Activated CD4-positive, alpha-beta T cell treated with anti-CD3 and anti-CD28 coated beads, Interleukin-2, amount 50 U/mL, for 16 hours (primary cell): ENCODE measurements at regions not wholly inside any gene's neighbourhood (a gene's known extent, or its start where the extent isn't known, plus 50 kb on each side); places are given as distances from the start of the nearest gene placed in this dataset.

Experiments used
- DNase-seq: peaks from one replicate; pipeline ENCODE4 v3.0.0-alpha.2; 2020

DNA sequence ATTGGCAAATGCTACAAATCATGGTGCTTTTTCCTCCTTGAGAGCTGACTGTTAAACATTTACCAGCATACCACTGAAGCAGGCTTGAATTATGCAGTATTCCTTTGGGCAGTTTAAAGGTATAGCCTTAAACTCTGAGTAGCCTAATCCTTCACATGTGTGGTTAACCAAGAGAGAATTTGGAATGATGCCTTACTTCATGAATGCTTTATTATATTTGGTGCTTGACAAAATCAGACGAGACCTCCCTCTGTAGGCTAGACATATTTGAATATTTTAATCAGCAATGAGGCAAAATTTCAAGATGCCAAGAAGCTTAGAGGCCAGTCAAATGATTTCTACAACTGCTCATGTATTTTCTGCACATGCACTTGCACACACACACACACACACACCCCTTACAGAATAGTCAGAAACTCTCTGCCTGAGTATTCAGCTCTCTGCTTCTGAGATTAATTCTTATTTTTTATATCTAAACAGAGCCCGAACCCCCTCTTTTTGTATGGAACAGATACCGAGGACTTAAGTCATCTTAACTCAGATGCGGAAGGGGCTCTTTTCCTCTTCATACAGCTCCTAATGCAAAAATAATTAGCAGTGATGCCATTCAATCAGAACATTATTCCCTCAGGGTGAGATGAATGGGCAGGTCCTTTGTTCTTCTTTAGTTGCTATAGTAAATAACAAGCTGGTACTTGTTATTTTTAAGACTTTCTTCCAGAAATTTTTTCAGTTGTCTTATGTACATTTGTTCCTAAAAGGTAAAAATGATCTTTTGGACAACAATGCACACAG, 195.5 kb upstream of the TMC3 start:
- no peak for DNase-seq

DNA sequence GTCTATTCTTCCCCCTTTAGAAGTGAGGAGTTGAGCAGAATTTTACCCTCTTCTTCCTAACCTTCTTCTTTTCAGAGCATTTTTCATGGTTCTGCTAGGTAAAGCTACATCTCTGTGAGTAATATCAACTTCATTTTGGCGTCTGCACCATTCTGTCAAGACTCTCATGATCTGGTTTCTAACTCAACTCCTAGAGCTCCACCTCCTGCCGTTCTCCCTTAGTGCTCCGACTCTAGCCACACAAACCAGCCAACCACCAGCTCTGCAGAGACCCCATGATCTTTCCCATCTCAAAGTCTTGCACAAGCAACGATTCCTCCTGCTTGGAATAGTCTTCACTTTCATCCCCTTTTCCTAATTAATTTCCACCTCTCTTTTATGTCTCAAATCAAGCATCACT, 193.9 kb upstream of the TMC3 start:
- no peak for DNase-seq

DNA sequence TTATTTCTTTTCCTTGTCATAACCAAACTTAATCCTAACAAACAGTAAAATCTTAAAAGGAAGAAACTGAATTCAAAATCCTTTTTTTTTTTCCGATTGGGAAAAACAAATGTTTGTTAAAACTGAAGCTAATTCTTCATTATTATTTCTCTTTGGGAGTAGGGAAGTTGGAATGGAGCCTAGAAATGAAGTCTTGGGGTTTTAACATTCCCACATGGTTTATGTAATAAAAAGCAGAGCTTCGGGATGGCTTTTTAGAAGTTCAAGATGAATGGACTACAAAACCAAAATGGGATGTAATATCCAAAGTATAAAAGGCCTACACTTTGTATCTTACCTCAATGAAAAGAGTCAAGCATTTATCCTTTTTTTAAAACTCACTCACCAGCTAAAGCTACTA, 189.0 kb upstream of the TMC3 start:
- no peak for DNase-seq

DNA sequence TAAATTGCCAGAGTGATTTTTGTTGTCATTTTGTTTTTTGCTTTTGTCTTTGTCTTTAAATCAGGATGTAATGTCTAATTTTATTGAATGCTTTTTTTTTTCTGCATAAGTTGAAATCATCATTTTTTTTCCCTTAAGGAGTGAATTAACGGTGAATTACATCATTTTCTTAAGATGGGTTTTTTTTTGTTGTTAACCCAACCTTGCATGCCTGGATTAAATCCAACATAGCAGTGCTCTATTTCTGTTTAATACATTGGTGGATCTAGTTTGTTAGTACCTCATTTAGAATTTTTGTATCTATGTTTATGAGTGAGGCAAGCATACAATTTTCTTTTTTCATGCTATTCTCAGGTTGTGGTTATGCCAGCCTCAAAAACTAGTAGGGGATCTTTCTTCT, 186.4 kb upstream of the TMC3 start:
- no peak for DNase-seq

DNA sequence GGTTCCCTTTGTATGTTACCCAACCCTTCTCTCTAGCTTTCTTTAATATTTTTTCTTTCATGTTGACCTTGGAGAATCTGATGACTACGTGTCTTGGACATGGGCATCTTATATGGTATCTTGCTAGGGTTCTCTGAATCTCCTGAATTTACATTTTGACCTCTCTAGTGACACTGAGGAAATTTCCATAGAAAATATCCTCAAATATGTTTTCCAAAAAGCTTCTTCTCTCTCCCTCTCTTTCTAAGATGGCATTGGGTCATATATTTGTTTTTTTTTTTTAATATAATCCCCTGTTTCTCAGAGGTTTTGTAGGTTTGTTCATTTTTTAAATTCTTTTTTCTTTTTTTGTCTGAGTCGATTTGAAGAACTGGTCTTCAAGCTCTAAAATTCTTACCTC, 184.0 kb upstream of the TMC3 start:
- DNase-seq, result no peak

DNA sequence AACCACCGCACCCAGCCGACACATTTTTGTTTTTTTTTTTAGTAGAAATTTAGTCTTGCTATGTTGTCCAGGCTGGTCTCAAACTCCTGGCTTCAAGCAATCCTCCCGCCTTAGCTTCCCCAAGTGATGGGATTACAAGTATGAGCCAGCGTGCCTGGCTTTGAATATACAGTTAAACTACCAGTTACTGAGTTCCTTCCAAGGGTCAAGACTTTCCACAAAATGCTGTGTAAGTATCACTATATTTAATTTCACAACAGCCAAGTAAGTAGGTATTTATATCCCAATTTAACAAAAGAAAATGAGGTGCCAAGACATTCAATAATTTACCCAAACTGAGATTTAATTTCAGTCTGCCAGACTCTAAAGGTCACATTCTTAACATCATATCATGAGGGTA, 181.3 kb upstream of the TMC3 start:
- no peak for DNase-seq

DNA sequence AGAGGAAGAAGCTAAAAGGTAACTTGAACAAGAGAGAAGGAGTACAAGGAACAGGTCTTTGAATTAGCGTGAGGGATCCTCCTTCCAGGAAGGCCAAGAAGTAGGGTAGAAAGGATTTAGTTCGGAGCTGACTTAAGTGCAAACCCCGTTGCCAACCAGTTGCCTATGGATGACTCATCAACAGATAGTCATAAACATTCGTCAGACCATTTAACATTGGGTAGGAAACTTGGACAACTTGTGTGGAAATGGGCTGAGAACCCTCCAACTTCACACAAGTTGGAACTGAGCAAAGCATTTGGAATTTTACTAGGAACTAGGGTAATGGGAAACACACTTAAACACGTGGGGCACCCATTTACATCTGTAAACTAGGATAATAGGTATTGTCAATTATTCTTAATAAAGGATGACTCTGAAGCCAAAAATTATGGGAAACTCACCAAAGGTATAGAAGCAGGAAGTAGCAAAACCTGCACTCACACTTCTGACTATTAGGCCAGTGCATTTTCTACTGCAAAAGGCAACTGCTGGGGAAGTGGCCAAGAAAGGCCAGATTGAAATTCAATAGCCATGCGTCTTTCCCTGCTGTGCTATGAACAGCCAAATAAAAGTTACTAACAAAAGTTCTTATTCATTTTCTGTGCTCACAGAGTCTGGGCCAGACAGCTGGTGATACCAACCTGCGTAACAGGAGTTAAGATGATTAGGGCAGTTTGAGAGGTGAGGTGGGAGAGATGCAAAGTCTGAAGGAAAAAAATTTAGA, 174.5 kb upstream of the TMC3 start:
- DNase-seq, result no peak

DNA sequence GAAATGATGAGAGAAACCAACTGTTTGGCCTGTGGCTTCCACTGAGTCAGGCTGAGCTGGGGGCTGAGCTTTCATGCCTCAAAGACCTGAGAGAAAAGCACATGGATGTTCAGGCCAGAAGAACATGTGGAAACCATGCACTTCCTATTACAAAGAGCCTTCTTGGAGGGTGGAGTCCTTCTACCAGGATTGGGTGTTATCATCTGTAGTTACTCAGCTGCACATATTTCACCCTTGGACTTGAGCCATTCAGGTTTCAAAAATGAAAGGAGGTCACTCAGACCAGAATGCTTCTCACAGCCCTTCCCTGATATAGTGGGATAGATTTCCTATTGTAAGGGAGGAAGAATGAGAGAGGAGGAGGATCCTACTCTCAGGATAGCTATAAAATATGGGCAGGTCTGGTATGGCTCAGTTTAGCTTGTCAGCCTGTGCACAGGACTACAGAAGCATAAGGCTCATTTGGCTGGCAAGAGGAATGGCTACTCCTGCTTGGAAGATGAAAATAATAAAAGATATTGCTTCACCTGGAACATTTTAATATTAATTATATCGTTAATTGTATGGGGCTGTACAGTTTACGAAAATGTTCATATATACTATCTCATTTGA, 173.6 kb upstream of the TMC3 start:
- DNase-seq, result no peak

DNA sequence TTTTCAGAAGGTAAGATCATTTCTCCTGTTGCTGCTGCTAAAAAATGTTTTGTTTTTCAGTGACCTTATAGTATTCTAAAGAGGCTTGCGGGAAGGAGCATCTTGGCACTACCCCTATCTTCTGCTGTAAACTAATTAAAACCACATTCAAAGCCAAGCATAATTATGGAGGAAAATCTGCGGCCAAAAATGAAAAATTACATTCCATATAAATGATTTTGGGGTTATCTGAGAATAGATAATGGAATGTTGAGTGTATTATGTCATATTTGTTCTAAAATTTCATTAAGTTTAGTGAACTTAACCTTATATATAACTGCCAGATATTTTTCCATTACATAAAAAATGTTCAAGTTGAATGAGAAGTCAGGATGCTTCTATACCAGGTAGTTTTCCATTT, 170.4 kb upstream of the TMC3 start:
- DNase-seq, result no peak

DNA sequence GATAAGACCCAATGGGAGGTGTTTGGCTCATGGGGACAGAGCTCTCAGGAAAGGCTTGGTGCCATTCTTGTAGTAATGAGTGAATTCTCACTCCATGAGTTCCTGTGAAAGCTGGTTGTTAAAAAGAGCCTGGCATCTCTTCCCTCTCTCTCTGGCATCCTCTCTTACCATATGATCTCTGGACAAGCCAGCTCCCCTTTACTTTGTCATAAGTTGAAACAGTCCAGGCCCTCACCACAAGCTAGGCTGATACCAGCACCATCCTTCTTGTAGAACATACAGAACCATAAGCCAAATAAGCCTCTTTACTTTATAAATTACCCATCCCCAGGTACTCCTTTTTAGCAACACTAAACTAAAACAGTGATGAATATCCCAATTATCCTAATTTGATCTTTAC, 166.9 kb upstream of the TMC3 start:
- DNase-seq, result no peak

DNA sequence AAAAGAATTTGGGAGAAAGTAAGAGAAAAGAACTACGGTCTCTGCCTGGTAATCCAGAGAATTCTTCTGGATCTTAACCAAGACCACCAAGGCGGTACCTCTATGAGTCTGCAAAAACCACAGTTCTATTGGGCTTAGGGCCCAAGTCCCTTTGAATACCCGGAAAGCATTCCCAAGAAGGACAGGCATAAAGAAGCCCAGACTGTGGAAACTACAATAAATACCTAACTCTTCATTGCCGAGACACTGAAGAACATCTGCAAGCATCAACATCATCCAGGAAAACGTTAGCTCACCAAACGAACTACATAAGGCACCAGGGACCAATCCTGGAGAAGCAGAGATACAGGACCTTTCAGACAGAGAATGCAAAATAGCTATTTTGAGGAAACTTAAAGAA, 162.3 kb upstream of the TMC3 start:
- DNase-seq, result no peak

DNA sequence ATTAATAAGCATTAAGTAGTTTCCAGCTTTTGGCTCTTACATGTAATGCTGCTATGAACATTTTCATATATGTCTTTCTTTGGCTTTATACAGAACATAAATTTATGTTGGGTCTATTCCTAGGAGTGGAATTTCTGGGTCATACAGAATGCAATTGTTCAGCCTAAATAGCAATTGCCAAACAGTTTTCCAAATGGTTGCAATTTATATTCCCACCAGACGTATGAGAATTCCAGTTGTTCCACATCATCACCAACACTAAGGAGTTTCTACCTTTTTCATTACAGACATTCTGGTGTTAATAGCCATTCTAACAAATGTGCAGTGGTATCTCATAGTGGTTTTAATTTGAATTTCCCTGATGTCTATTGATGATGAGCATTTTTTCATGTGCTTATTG, 160.1 kb upstream of the TMC3 start:
- no peak for DNase-seq

DNA sequence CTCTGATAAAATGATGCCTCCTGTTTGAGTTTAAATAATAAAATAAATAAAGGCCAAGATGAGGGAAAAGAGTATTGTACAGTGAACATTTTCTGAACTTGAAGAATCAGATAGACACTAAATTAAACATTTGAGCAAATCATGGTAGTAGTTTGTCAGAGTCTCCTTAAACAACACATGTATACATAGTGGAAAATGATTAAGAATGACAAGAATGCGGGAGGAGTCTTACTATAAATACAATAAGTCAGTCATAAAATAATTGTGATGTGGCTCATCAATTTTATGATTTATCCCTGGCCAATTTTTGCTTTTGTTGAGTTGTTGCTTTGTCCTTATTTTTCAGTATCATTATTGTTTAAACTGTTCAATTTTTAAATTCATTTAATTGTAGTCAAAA, 158.0 kb upstream of the TMC3 start:
- no peak for DNase-seq

DNA sequence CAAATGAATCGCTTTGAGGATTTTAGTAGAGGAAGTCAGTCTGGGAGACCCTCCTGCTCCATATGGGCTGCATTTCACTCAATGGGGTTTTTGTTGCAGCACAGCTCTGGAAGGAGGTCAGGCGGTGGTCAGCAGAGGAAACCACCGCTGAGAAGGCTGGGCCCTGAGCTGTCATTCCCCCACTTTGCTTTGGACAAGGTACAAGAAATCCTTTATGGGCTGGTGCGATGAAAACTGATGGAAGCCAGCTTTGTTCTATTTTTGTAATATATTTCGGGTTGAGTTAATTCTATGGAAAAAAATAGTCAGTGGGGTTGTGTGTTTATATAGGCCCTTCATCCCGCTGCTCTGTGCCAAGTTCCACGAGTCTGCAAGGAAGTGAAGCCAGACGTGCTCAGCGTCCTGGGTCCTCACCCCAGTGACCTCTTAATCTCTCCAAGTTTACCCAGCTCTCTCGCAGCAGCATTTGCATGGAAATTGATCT, 157.1 kb upstream of the TMC3 start:
- DNase-seq, result no peak

DNA sequence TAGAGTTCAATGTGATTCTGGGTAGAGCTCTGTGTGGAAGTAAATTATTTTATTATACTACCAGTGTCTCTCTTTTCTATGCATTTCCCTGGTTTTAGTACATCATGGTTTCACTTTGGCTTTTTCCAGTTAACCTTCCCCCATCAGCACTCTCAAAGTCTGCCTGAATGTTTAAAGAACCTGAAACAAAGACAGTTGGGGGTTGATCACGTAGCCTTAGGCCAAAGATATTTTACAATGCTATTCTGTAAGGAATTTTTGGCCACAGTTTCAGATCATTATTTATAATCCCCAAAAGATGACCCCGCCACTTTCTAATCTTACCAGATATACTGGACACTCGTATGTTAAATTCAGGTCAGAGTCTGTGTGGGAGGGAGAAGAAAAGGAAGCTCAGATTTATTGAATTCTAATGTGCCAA, 156.3 kb upstream of the TMC3 start:
- DNase-seq, result no peak

DNA sequence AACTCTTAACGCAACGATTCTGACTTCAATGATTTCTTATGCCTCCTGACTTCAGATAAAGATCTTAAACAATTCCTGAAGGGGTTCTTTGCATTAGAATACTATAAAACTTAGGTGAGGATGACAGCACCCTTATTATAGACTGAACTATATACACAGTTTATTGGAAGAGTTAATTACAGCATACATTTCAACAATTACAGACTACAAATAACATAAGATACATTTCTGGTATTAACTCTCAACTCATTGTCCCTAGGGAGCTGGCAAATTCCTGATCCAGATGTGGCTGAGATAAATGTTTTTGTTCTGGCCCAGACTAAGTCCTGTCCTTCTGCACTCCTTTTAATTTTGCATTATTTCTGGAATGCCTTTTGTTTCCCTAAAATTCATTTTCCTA, 155.5 kb upstream of the TMC3 start:
- DNase-seq, result no peak

DNA sequence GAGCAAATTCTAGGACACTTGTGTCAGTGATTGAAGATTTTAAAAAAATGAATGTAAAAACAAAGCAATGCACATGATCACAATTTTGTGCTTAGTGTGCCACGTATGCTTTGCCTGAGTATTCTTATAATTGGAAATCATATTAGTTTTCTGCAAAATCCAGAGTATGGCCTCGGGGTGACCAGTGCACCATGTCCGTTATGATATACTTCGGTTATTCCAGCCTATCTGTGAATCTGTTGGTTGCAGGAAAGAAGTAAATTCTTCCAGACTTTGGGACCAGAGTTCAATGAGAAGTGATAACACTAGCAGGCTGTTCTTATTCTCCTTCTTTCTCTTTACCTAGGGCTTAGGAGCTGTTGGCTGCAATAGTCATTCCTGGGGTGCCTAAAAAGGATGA, 152.0 kb upstream of the TMC3 start:
- no peak for DNase-seq

DNA sequence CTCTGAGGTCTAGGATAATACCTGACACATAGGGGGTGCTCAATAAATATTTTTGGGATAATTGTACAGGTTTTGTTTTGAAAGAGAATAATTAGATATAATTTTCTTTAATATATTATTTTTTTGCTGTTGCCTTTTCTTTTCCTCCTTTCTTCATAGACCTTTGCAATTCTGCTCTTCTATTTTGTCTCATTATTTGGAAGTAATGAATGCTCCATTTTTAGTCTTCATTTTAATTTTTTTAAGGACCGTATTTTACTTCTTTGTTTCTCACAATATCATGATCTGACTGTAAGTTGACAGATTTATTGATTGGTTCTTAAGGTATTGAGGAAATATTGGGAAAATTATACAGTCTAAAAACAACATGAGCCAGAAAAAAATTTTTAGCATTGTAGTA, 150.5 kb upstream of the TMC3 start:
- no peak for DNase-seq

DNA sequence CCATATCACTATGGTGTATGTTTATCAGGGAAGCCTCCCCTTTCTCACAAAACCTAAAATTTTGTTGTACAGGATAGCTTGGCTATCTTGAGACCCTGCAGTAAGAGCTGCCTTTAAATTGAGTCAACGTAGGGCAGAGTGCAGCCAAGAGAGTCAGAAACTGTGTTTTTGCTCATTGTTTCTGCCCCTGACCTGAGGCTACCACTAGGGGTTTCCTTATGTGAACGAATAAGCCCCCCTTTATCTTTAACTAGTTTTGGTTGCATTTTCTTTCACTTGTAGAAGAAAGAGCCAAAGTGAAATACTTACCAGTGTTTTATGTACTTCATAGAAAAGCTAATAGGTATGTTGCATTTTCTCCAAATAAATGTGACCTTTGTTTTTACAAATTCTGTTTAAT, 149.9 kb upstream of the TMC3 start:
- DNase-seq, result no peak

DNA sequence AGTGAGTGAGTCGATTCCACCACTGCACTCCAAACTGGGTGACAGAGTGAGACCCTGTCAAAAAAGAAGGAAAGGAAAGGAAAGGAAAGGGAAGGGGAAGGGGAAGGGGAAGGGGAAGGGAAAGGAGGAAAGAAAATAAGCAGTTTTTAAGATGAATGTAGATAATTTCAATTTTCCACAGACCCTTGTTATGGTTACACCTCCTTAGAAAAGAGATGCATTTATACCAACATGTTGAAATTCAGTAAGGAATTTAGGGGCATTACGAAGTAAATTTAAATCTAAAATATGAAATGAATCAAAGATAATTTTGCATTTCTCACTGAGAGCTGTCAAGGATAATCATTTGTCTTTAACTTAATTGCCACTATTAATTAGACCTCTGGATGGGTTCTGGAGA, 146.5 kb upstream of the TMC3 start:
- DNase-seq, result no peak

DNA sequence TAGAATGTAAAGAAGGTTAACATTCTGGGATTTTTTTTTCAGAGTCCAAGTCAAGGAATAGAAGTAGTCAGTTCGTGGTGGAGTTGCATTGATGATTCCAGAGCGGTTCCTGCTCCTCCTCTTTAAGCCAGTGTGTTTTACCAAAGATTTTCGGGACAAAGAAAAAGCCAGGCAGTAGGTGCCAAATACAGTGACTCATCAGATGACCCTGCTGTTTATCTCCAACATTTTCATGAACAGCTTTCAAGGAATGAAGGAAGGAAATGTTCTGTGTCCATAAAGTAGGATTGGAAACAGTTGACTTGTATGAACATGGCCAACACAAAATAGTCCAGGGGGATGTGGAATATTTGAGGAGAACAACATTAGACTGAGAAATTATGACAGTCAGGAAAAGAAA, 142.4 kb upstream of the TMC3 start:
- no peak for DNase-seq

DNA sequence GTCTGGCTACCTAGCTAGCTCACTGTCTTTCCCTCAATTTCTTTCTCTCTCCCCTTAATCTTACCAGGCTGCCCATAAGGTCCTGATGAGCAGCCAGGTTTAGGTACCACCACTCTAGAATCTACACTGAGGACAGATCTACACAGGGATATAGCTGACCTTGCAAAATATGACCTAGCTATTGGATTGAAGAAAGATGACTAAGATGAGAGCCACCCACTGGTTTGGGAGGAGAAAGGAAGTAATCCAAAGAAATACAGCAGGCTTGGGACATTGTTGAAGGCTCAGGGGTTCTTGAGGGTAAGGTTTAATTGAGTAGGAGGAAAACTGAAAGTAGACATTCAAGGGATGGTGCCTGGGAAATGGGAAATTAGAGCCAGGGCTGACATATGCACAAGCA, 142.0 kb upstream of the TMC3 start:
- no peak for DNase-seq

DNA sequence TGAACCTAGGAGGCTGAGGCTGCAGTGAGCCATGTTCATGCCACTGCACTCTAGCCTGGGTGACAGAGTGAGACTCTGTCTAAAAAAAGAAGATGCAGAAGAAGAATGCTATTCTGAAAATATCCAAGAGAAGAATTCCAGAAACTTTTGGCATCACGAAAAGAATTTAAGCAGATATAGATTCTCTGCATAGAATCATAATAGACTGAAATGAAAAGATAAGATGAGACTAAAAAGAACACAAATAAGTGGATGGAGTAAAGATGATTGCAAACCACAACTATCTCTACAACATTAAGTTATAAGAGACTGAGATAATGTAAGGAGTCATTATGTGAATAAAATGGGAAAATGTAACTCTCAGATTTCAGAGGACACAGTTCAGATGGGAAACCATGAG, 140.7 kb upstream of the TMC3 start:
- DNase-seq, result no peak

DNA sequence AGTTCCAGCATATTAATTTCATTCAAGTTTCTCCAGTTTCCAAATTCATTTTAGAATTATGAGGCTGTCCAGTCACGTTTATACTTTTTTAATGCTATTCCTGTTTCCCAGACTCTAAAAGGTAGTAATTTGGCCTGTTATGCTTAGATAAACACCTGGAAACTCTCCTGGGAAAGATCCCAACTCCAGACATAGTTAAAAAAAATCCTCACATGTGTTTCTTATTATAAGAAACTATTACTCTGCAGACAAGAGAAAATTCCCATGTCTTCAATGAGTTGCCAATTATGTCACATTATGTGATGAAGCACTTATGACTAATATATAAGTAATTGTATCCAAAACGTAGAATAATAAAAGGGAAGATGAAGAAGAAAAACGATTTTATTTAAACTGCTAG, 137.1 kb upstream of the TMC3 start:
- DNase-seq, result no peak
